Activated CD4-positive, alpha-beta T cell treated with anti-CD3 and anti-CD28 coated beads for 36 hours (primary cell): ENCODE measurements at regions not wholly inside any gene's neighbourhood (a gene's known extent, or its start where the extent isn't known, plus 50 kb on each side); places are given as distances from the start of the nearest gene placed in this dataset.

ENCODE experiments used
- ATAC-seq: fragments of 200-7000 bp; cut with Tn5 transposase; one replicate; pipeline ENCODE4 v1.10.0; 2021; ENCODE audit warnings: mild to moderate bottlenecking, moderate library complexity
- CTCF ChIA-PET: fragments of 350-600 bp; sonication (Branson Sonifier 250); formaldehyde crosslinking; loops from one replicate; lab custom pipeline; 2021; ENCODE audit warnings: antibody characterized with exemption; lab: Charles Lee
- POLR2A ChIA-PET: fragments of 350-600 bp; sonication (Branson Sonifier 250); formaldehyde crosslinking; loops from one replicate; lab custom pipeline; 2021; ENCODE audit warnings: antibody characterized with exemption, inconsistent platforms; lab: Charles Lee
- DNase-seq: peaks from one replicate; pipeline ENCODE4 v3.0.0-alpha.2; 2020
- H3K27ac Mint-ChIP-seq: one replicate; pipeline ENCODE4 v1.8.0; 2021; ENCODE audit warnings: mixed read lengths
- H3K27me3 Mint-ChIP-seq: one replicate; pipeline ENCODE4 v1.8.0; 2021; ENCODE audit warnings: mixed read lengths
- H3K36me3 Mint-ChIP-seq: one replicate; pipeline ENCODE4 v1.8.0; 2021; ENCODE audit warnings: low read depth, mixed read lengths
- H3K4me1 Mint-ChIP-seq: one replicate; pipeline ENCODE4 v1.8.0; 2021; ENCODE audit warnings: mixed read lengths
- H3K4me3 Mint-ChIP-seq: one replicate; pipeline ENCODE4 v1.8.0; 2021; ENCODE audit warnings: mild to moderate bottlenecking, moderate library complexity, mixed read lengths
- H3K9me3 Mint-ChIP-seq: one replicate; pipeline ENCODE4 v1.8.0; 2021; ENCODE audit warnings: low read depth, mixed read lengths
- intact Hi-C, 2 experiments: fragments of 100-400 bp; cut with DNase I in 1 of 2; cut with micrococcal nuclease in 1 of 2; formaldehyde crosslinking; loops; one replicate each; pipeline versions ENCODE4 v1.14.2 to v1.15.1; 2022 to 2024; cut with DNase I, micrococcal nuclease

- Mint-ChIP-seq H3K4me1 (peaks cover 6% of the 10 kb centered on the region), H3K27ac (no peak overlapping the region), H3K9me3 (no peaks in the 10 kb centered on the region), H3K4me3 (no peak overlapping the region), H3K36me3 (peaks cover 32% of the 10 kb centered on the region), H3K27me3 (no peaks in the 10 kb centered on the region)
- ATAC-seq (no peak), DNase-seq (no peak)
- intact Hi-C loops, result no loop called here
- ChIA-PET CTCF (no interaction called here), POLR2A (interaction anchor here (0.7 kb wide), 1 partner anchor 786 kb away, joined by 4 read pairs; no protein-coding TSS in a partner anchor)
Observed at GRCh38 chr4:123305736-123306135, 90.9 kb upstream of the SPRY1 start.

DNA sequence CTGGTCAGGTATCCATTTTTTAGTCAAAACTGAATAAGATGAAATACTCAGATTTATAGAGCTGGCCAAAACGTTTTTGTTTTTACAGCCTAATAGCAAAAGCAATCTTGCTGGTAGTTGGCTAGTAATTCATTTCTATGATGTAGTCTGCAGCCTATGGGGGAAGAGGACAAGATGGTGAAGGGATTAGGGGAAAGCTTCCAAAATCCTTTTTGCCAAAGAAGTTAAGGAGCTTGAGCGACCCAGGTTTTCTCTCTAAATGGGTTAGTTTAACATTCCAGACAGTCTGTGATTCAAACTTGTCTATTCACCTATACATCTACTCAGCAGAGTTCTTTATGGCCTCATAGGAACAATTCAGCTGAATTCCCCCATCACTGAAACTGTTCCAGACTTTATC, 89.8 kb upstream of the SPRY1 start:
- peaks cover 6% of the 10 kb centered on the region for H3K4me1 Mint-ChIP-seq
- intact Hi-C loops, result no loop called here
- peaks cover 33% of the 10 kb centered on the region for H3K36me3 Mint-ChIP-seq
- ChIA-PET CTCF (interaction anchor here (0.8 kb wide), 2 partner anchors 205 to 212 kb away, joined by 3 read pairs; no protein-coding TSS in a partner anchor), POLR2A (no interaction called here)
- no peaks in the 10 kb centered on the region for H3K27me3 Mint-ChIP-seq
- no peak for DNase-seq
- no peak overlapping the region for H3K27ac Mint-ChIP-seq
- ATAC-seq, result no peak
- no peaks in the 10 kb centered on the region for H3K9me3 Mint-ChIP-seq
- H3K4me3 Mint-ChIP-seq, result no peak overlapping the region

DNA sequence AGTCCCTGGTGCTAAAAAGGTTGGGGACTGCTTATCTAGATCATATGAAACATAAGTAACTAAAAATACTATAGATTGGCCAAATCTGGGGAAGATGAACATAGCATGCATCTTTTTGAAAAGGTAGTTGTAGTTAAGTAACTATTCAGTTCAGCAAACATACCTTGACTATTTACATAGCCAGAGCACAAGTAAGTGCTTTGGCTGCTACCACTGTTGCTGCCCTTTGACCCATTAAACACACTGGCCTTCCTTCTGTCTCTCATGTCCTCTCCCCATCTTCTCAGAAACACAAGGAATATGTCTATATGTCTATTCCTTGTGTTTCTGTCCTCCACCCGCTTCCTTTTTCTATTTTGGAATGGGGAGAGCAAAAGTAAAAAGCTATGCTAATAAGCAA, 87.9 kb upstream of the SPRY1 start:
- ATAC-seq (no peak), DNase-seq (no peak)
- H3K9me3 Mint-ChIP-seq, result no peaks in the 10 kb centered on the region
- no peaks in the 10 kb centered on the region for H3K27me3 Mint-ChIP-seq
- peaks cover 6% of the 10 kb centered on the region for H3K4me1 Mint-ChIP-seq
- ChIA-PET CTCF (interaction anchor here (0.6 kb wide), 1 partner anchor 152 kb away, joined by 3 read pairs; no protein-coding TSS in a partner anchor), POLR2A (no interaction called here)
- no peak overlapping the region for H3K27ac Mint-ChIP-seq
- peaks cover 45% of the 10 kb centered on the region for H3K36me3 Mint-ChIP-seq
- intact Hi-C loops, result no loop called here
- H3K4me3 Mint-ChIP-seq, result no peak overlapping the region

DNA sequence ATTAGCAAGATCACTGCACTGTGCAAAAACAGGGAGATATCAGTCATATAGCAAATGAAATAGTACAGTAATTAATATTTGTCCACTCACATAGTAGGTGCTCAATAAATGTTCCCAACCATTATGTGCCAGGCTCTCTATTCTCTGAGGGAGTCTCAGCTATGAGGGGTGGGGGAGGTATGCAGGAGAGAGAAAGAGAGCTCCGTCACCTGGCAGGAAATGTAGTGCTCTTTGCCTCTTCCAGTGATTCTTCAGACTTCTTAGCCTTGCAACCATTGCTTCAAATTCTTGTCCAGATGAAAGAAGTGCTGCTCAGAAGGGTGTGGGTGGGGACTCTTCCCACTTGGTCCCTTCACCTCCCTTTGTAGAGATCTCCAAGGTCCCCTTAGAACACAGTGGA, 84.5 kb upstream of the SPRY1 start:
- H3K4me3 Mint-ChIP-seq, result no peak overlapping the region
- H3K4me1 Mint-ChIP-seq, result no peaks in the 10 kb centered on the region
- H3K27ac Mint-ChIP-seq, result no peak overlapping the region
- H3K36me3 Mint-ChIP-seq, result peaks cover 53% of the 10 kb centered on the region
- H3K9me3 Mint-ChIP-seq, result no peaks in the 10 kb centered on the region
- ChIA-PET CTCF (no interaction called here), POLR2A (no interaction called here)
- ATAC-seq (no peak), DNase-seq (no peak)
- H3K27me3 Mint-ChIP-seq, result no peaks in the 10 kb centered on the region
- intact Hi-C loops, result no loop called here

- DNase-seq (no peak), ATAC-seq (no peak)
- CTCF ChIA-PET, result interaction anchor here (0.5 to 1.0 kb wide), 3 partner anchors 9 to 1456 kb away, joined by 4 read pairs; no protein-coding TSS in a partner anchor
- H3K27me3 Mint-ChIP-seq, result no peaks in the 10 kb centered on the region
- POLR2A ChIA-PET, result no interaction called here
- peaks cover 7% of the 10 kb centered on the region for H3K9me3 Mint-ChIP-seq
- peaks cover 56% of the 10 kb centered on the region for H3K36me3 Mint-ChIP-seq
- intact Hi-C loops, result no loop called here
- H3K4me1 Mint-ChIP-seq, result no peaks in the 10 kb centered on the region
- no peak overlapping the region for H3K4me3 Mint-ChIP-seq
- H3K27ac Mint-ChIP-seq, result no peak overlapping the region
Observed at GRCh38 chr4:123312951-123313592, 83.5 kb upstream of the SPRY1 start.

DNA sequence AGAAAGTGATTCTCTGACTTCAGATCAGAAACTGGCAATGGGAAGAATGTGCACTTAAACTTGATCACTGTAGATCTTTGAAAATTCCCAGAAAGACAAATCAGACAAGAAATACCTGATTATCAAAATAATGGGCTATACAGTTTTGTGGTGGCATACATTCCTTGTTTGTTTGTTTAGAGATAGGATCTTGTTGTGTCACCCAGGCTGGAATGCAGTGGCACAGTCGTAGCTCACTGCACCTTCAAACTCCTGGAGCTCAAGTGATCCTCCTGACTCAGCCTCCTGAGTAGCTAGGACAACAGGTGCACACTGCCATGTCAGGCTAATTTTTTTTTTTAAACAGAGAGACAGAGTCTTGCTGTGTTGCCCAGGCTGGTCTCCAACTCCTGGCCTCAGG, 81.0 kb upstream of the SPRY1 start:
- Mint-ChIP-seq H3K36me3 (peaks cover 49% of the 10 kb centered on the region), H3K9me3 (peaks cover 20% of the 10 kb centered on the region), H3K4me3 (no peak overlapping the region), H3K4me1 (no peaks in the 10 kb centered on the region), H3K27ac (no peak overlapping the region), H3K27me3 (no peaks in the 10 kb centered on the region)
- CTCF ChIA-PET, result no interaction called here
- ATAC-seq, result no peak
- POLR2A ChIA-PET, result no interaction called here
- no peak for DNase-seq
- intact Hi-C loops, result no loop called here

GRCh38 chr4:123317211-123317610, 79.4 kb upstream of the SPRY1 start:
- no peaks in the 10 kb centered on the region for H3K4me1 Mint-ChIP-seq
- no peak overlapping the region for H3K4me3 Mint-ChIP-seq
- no peaks in the 10 kb centered on the region for H3K27me3 Mint-ChIP-seq
- POLR2A ChIA-PET, result no interaction called here
- no peak for ATAC-seq
- CTCF ChIA-PET, result interaction anchor here (0.6 kb wide), 2 partner anchors 19 to 135 kb away, joined by 3 read pairs; no protein-coding TSS in a partner anchor
- intact Hi-C loops, result no loop called here
- no peak for DNase-seq
- H3K36me3 Mint-ChIP-seq, result peaks cover 45% of the 10 kb centered on the region
- H3K9me3 Mint-ChIP-seq, result peaks cover 30% of the 10 kb centered on the region
- H3K27ac Mint-ChIP-seq, result no peak overlapping the region

DNA sequence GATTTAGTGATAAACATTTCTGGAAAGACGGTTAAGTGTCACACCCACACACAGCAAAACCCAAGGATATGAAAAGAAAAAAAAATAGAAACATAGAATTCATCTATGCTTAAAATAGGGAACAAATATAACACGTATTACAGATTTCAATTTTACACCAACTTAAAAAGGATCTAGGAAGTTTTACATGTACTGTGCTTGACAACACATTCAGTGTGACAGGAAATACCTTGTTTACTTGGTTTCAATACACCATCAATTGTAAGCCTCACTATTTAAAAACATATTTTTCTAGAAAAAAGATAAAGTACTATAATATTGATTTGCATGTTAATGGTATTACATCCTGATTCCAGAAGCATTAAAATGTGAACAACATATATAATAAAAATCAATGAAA, 77.0 kb upstream of the SPRY1 start:
- peaks cover 43% of the 10 kb centered on the region for H3K9me3 Mint-ChIP-seq
- intact Hi-C loops, result no loop called here

DNA sequence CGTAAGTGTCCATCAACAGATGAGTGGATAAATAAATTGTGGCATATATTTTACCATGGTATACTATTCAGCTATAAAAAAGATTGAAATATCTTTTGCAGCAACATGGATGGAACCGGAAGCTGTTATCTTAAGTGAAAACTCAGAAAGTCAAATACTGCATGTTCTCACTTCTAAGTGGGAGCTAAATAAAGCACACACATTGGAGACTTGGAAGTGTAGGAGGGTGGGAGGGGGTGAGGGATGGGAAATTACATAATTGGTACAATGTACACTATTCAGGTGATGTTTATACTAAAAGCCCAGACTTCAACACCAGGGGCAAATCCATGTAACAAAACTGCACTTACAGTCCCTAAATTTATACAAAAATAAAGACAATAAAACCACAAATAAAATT, 72.6 kb upstream of the SPRY1 start:
- no peaks in the 10 kb centered on the region for H3K4me1 Mint-ChIP-seq
- no peak overlapping the region for H3K27ac Mint-ChIP-seq
- H3K9me3 Mint-ChIP-seq, result peaks cover 32% of the 10 kb centered on the region
- intact Hi-C loops, result no loop called here
- peaks cover 6% of the 10 kb centered on the region for H3K36me3 Mint-ChIP-seq
- ChIA-PET CTCF (no interaction called here), POLR2A (interaction anchor here (0.6 kb wide), 1 partner anchor 36 kb away, joined by 3 read pairs; no protein-coding TSS in a partner anchor)
- no peaks in the 10 kb centered on the region for H3K27me3 Mint-ChIP-seq
- ATAC-seq, result no peak
- H3K4me3 Mint-ChIP-seq, result no peak overlapping the region
- no peak for DNase-seq

More for the DNA sequence above, 77.0 kb upstream of the SPRY1 start:
- Mint-ChIP-seq H3K36me3 (peaks cover 28% of the 10 kb centered on the region), H3K27me3 (no peaks in the 10 kb centered on the region), H3K4me3 (no peak overlapping the region), H3K4me1 (no peaks in the 10 kb centered on the region), H3K27ac (no peak overlapping the region)
- DNase-seq, result no peak
- ChIA-PET CTCF (no interaction called here), POLR2A (no interaction called here)
- no peak for ATAC-seq

GRCh38 chr4:123325241-123325681, 71.3 kb upstream of the SPRY1 start:
- Mint-ChIP-seq H3K4me1 (no peaks in the 10 kb centered on the region), H3K27ac (no peak overlapping the region), H3K27me3 (no peaks in the 10 kb centered on the region), H3K9me3 (peaks cover 27% of the 10 kb centered on the region), H3K4me3 (no peak overlapping the region), H3K36me3 (peaks cover under 1% of the 10 kb centered on the region)
- DNase-seq (no peak), ATAC-seq (no peak)
- CTCF ChIA-PET, result no interaction called here
- POLR2A ChIA-PET, result no interaction called here
- intact Hi-C loops, result no loop called here

DNA sequence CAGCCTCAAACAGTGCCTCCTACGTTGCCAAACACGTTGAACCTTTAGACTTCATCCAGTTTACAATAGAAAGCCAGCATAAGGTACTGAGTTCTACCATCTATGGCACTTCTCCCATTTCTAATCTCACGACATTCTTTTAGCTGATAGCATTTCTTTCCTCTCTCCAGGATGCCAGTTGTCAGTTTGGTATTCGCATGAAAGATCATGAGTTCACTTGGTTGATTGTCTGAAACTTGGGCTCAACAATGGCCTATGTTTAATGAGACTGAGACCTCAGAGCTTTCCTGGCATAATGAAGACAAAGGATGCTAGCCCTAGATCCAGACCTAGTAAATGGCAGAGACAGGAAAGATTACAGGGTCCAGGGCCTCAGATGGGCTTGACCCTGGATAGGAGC, 69.2 kb upstream of the SPRY1 start:
- DNase-seq, result no peak
- CTCF ChIA-PET, result no interaction called here
- ATAC-seq, result no peak
- H3K4me1 Mint-ChIP-seq, result no peaks in the 10 kb centered on the region
- H3K36me3 Mint-ChIP-seq, result no peaks in the 10 kb centered on the region
- intact Hi-C loops, result no loop called here
- H3K27ac Mint-ChIP-seq, result no peak overlapping the region
- POLR2A ChIA-PET, result interaction anchor here (0.5 kb wide), 1 partner anchor 702 kb away, joined by 6 read pairs; no protein-coding TSS in a partner anchor
- no peaks in the 10 kb centered on the region for H3K27me3 Mint-ChIP-seq
- H3K4me3 Mint-ChIP-seq, result no peak overlapping the region
- peaks cover 18% of the 10 kb centered on the region for H3K9me3 Mint-ChIP-seq

DNA sequence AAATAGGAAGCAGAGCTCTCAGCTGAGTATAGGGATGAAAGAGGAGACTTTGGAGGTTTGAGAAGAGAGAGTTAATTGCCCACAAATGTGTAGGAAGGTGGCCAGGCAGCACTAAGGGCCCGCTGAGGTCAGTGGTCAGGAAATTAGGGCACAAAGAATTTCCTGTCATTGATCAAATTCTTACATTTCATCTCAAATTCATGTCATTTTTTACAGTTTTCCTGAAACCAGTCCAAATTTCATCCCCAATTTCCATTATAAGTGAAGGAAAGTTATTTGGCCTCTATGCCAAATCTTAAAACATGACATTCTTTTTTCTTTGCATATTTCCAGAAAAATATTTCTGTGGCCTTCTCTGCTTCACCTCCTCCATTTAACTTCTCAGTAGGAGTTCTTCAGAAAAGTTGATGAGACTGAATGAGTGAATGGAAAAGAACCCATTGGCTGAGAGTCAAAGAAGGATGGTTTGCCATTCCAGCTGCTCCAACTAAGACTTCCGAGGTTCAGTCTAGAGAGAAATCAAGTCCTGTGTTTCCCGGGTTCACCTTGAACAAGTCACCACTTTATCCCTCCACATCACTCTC, 68.7 kb upstream of the SPRY1 start:
- POLR2A ChIA-PET, result interaction anchor here (0.5 kb wide), 1 partner anchor 701 kb away, joined by 6 read pairs; no protein-coding TSS in a partner anchor
- no peak for ATAC-seq
- Mint-ChIP-seq H3K4me1 (no peaks in the 10 kb centered on the region), H3K27ac (no peak overlapping the region), H3K4me3 (no peak overlapping the region), H3K27me3 (no peaks in the 10 kb centered on the region), H3K36me3 (no peaks in the 10 kb centered on the region), H3K9me3 (peaks cover 14% of the 10 kb centered on the region)
- no peak for DNase-seq
- intact Hi-C loops, result no loop called here
- CTCF ChIA-PET, result no interaction called here
